HUES6 (cell line): ENCODE measurements at regions not wholly inside any gene's neighbourhood (a gene's known extent, or its start where the extent isn't known, plus 50 kb on each side); places are given as distances from the start of the nearest gene placed in this dataset.
"Not testable (repeated sequence)": the region's sequence is repeated elsewhere in the genome, so short reads cannot be mapped to it uniquely, and the experiment has no call there.

Source experiments
- H3K27ac ChIP-seq: 2 replicates; pipeline ENCODE4 v1.7.0; 2013; ENCODE audit warnings: low read depth, mild to moderate bottlenecking, low read length, inconsistent platforms
- H3K27me3 ChIP-seq: 2 replicates; pipeline ENCODE4 v1.6.1; 2013; ENCODE audit warnings: low read length; ENCODE audit not compliant: control insufficient read depth, insufficient read depth
- H3K36me3 ChIP-seq: 2 replicates; pipeline ENCODE4 v1.6.1; 2013; ENCODE audit warnings: low read length; ENCODE audit not compliant: control insufficient read depth, insufficient read depth
- H3K4me1 ChIP-seq: 2 replicates; pipeline ENCODE4 v1.6.1; 2013; ENCODE audit warnings: low read length; ENCODE audit not compliant: control insufficient read depth, insufficient read depth
- H3K4me3 ChIP-seq: 2 replicates; pipeline ENCODE4 v1.5.1; 2013; ENCODE audit warnings: low read depth, low read length
- H3K9ac ChIP-seq: one replicate; pipeline ENCODE4 v1.6.1; 2013; ENCODE audit warnings: mild to moderate bottlenecking, low read length
- H3K9me3 ChIP-seq: 2 replicates; pipeline ENCODE4 v1.6.1; 2013; ENCODE audit warnings: low read depth, low read length; ENCODE audit not compliant: control insufficient read depth, insufficient read depth

DNA sequence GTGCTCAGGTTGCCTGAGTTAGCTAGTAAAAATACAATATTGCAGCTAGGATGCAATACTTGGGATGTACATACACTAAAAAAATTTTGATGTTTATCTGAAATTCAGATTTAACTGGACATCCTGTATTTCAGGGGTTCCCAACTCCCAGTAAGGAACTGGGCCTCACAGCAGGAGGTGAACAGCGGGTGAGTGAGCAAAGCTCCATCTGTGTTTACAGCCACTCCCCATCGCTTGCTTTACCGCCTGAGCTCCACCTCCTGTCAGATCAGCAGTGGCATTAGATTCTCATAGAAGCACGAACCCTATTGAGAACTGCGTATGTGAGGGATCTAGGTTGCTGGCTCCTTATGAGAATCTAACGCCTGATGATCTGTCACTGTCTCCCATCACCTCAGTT is 285.1 kb upstream of the PROK2 start:
- Histone ChIP-seq H3K9me3 (peaks cover 22% of the 10 kb centered on the region), H3K27me3 (no peaks in the 10 kb centered on the region), H3K36me3 (no peaks in the 10 kb centered on the region), H3K27ac (no peak overlapping the region), H3K9ac (no peak overlapping the region), H3K4me1 (no peaks in the 10 kb centered on the region), H3K4me3 (no peak overlapping the region)

DNA sequence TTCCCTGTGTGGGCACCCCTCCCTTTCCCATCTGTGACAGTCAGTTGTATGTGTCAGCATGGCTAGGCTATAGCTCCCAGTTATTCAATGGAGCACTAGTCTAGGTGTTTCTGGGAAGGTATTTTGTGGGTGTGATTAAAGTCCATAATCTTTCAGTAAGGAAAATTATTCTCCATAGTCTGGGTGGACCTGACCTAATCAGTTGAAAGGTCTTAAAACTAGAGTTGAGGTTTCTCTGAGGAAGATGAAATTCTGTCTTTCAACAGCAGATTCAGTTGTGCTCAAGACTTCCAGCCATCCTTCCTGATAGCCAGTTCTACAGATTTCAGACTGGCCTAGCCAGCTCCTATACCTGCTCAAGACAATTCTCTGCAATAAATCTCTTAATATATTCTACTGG is 284.6 kb upstream of the PROK2 start:
- Histone ChIP-seq H3K27ac (no peak overlapping the region), H3K9ac (no peak overlapping the region), H3K9me3 (peaks cover 22% of the 10 kb centered on the region), H3K27me3 (no peaks in the 10 kb centered on the region), H3K4me3 (no peak overlapping the region), H3K36me3 (no peaks in the 10 kb centered on the region), H3K4me1 (no peaks in the 10 kb centered on the region)

DNA sequence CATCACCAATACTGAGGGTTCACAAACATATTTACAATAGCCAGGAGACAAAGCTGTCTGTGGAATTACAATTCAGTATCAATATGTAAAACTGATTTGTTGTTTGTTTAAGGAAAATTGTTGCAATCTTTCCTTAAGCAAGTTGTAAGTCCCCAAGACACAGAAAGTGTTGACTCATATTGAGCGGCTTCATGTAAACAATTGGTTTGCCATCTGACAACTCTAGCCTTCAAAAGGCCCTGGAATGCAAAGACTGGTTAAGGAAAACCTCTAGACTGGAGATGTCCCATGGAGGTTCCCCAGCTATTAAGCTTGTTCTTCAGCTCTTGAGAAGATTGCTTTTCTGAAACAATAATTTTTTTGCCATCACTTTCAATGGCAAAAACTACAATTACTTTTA is 283.7 kb upstream of the PROK2 start:
- H3K4me1 ChIP-seq = no peaks in the 10 kb centered on the region
- no peaks in the 10 kb centered on the region for H3K27me3 ChIP-seq
- H3K9me3 ChIP-seq = peaks cover 21% of the 10 kb centered on the region
- no peak overlapping the region for H3K27ac ChIP-seq
- no peak overlapping the region for H3K9ac ChIP-seq
- no peaks in the 10 kb centered on the region for H3K36me3 ChIP-seq
- no peak overlapping the region for H3K4me3 ChIP-seq

DNA sequence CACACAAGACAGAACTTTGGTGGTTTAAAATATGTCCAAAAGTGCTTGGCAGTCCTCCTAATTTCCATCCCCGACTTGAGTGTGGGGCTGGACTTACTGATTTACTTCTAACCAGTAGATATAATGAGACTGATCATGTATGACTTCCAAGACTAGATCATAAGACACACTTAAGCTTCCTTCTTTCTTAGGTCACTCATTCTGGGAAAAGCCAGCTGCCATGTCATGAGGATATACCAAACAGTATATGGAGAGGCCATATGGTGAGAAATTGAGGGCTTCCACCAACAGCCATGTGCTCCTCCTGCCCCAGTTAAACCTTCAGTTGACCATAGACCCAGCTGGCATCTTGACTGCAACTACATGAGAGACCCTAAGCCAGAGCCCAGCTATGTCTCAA is 282.8 kb upstream of the PROK2 start:
- H3K4me3 ChIP-seq = no peak overlapping the region
- no peaks in the 10 kb centered on the region for H3K36me3 ChIP-seq
- no peak overlapping the region for H3K9ac ChIP-seq
- peaks cover 20% of the 10 kb centered on the region for H3K9me3 ChIP-seq
- H3K27ac ChIP-seq = no peak overlapping the region
- no peaks in the 10 kb centered on the region for H3K4me1 ChIP-seq
- H3K27me3 ChIP-seq = no peaks in the 10 kb centered on the region

DNA sequence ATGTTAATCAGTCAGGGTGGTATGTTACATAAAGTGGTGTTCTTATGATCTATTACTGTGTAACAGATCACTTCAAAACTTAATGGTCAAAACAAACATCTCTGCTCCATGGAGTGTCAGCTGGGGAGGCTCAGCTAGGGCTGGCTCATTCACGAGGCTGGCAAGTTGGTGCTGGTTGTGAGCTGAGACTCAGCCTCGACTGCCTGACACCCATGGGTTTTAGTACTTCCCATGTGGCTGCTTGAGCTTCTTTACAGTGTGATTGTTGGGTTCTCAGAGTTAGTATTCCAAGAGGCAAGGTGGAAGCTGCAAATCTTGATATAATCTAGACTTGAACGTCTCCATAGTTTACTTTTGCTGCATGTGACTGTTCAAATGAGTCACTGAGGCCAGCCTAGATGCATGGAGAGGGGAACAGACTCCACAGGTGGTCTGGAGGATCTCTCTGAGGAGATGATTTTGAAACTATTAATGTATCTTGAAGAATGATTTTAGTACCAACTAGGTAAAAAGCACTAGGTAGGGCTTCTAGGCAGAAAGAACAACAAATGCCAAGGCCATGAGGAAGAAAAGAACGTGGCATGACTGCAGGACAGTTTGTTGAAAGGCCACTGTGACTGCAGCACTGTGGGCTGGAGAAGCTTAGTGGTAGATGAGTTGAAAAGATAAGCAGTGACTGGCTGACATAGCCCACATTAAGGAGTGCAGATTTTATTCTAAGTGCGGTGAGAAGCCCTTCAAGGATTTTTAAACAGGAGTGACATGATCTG is 281.1 kb upstream of the PROK2 start:
- Histone ChIP-seq H3K9ac (no peak overlapping the region), H3K36me3 (no peaks in the 10 kb centered on the region), H3K27me3 (no peaks in the 10 kb centered on the region), H3K9me3 (peaks cover 28% of the 10 kb centered on the region), H3K4me3 (no peak overlapping the region), H3K27ac (no peak overlapping the region), H3K4me1 (no peaks in the 10 kb centered on the region)

DNA sequence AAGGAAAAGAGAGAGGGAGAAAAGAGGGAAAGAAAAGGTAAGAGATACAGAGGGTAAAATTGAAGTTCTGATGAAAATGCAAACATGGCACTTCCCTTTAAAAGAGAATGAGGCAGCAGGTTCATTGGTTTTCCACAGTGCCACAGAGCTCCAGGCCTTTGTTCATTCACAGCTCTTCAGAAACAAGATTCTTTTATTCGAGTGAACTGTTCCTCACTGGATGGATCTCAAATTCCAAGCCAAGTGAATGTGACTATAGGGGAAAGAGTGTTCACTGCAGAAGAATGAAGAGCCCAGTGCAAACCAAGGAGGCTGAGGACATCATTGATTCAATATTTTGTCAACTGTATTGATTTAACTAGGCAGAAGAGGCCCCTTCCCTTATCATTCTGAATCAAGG is 280.3 kb upstream of the PROK2 start:
- Histone ChIP-seq H3K4me1 (no peaks in the 10 kb centered on the region), H3K9me3 (peaks cover 28% of the 10 kb centered on the region), H3K36me3 (no peaks in the 10 kb centered on the region), H3K27me3 (no peaks in the 10 kb centered on the region), H3K9ac (no peak overlapping the region), H3K4me3 (no peak overlapping the region), H3K27ac (no peak overlapping the region)

DNA sequence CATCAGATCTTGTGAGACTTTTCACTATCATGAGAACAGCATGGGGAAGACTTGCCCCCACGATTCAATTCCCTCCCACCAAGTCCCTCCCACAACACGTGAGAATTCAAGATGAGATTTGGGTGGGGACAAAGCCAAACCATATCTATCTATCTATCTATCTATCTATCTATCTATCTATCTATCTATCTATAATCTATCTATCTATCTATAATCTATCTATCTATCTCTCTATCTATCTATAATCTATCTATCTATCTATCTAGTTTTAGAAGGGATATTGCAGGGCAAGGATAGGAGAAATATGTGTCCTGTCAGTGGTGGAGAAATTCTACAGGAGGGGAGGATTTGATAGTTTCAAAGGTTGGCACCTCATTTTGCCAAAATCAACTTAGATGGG is 279.8 kb upstream of the PROK2 start:
- H3K36me3 ChIP-seq, H3K27ac ChIP-seq, H3K27me3 ChIP-seq, H3K9ac ChIP-seq, H3K4me1 ChIP-seq, H3K4me3 ChIP-seq: not testable (repeated sequence)
- peaks cover 28% of the 10 kb centered on the region for H3K9me3 ChIP-seq

DNA sequence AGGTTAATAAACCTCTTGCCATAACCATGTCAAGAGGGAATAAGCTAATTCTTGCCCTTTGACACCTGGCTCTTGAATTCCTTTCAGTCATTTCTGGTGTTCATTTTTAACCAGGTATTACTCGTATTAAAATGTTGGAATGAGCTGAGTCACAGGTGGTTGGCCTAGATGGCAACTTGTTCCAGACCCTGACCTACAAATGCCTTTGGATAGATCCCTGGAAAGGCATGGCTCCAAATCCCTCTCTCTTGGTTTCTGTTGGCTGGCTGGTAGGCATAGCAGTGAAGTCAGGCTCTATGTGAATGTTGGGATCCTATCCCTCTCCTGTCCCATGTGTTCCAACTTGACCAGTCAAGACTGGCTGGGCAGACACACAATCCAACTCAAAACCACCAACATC is 277.1 kb upstream of the PROK2 start:
- no peaks in the 10 kb centered on the region for H3K27me3 ChIP-seq
- H3K4me3 ChIP-seq = no peak overlapping the region
- H3K4me1 ChIP-seq = no peaks in the 10 kb centered on the region
- H3K27ac ChIP-seq = no peak overlapping the region
- H3K9me3 ChIP-seq = peaks cover 26% of the 10 kb centered on the region
- H3K36me3 ChIP-seq = no peaks in the 10 kb centered on the region
- H3K9ac ChIP-seq = no peak overlapping the region

DNA sequence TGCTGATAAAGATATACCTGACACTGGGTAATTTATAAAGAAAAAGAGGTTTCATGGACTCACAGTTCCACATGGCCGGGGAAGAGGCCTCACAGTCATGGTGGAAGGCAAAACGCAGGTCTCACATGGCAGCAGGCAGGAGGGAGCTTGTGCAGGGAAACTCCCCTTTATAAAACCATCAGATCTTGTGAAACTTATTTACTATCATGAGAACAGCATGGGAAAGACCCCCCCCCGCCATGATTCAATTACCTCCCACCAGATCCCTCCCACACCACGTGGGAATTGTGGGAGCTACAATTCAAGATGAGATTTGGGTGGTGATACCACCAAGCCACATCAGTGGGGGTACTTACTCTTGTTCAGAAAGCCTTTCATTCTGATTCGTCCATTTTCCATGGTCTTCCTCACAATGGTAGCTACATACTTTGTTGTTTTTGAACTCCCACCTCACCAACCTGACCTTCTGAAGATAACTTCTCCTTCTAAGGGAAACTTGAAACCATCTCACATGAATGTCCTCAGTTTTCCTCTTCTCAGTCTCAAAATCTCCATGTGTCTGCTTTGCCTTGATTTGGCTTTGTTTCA is 275.6 kb upstream of the PROK2 start:
- H3K9ac ChIP-seq = no peak overlapping the region
- no peaks in the 10 kb centered on the region for H3K36me3 ChIP-seq
- peaks cover 26% of the 10 kb centered on the region for H3K9me3 ChIP-seq
- H3K27ac ChIP-seq = no peak overlapping the region
- H3K4me3 ChIP-seq = no peak overlapping the region
- no peaks in the 10 kb centered on the region for H3K4me1 ChIP-seq
- H3K27me3 ChIP-seq = no peaks in the 10 kb centered on the region

DNA sequence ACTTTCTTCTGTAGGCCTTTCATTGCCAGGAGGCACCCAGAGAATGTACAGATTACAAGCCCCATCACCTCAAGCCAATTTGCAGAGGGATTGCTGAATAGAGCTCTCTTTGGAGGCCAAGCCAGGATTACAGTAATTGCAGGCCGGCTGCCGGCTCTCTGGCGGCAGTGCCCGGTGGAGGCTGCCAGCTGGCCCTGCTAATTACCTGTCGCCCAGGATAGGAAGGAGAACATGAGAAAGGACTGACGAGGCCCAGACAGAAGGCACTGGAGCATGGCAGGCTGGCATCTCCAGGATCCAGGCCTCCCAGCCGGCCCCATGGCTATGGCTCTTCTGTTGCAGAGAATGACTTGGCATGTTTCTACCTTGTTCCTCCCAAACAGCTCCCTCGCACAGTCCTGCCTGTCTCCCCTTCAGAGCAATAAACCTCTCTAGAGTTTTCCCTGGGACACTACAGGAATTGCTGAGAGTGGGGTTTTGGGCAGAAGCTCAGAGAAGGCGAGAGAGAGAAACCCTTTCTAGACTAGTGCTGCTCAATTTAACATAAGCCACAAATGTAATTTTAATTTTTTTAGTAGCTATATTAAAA is 273.6 kb upstream of the PROK2 start:
- Histone ChIP-seq H3K9ac (no peak overlapping the region), H3K27ac (no peak overlapping the region), H3K36me3 (no peaks in the 10 kb centered on the region)

DNA sequence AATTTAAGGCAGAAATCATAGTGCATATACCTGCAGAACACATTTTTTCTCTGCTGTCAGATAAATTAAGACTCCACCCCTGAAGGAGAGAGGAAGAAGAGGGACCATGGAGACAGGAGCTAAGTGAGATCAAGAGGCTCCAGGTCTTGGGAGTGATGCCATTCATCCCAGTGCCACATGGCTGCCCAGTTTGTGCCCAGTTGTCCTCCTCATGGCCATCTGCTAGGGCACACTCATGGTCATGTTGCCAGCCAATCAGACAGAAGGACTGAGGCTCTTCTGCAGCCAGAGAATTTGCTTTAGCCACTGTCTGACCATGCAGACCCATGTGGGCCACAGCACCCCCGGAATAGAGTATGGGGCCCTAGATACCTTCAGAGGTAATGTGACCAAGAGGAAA is 270.5 kb upstream of the PROK2 start:
- H3K36me3 ChIP-seq = no peaks in the 10 kb centered on the region
- H3K9ac ChIP-seq = no peak overlapping the region
- H3K4me3 ChIP-seq = no peak overlapping the region
- no peaks in the 10 kb centered on the region for H3K4me1 ChIP-seq
- no peaks in the 10 kb centered on the region for H3K27me3 ChIP-seq
- no peaks in the 10 kb centered on the region; the same call in 1 of the 2 replicates for H3K9me3 ChIP-seq
- no peak overlapping the region for H3K27ac ChIP-seq

More for the DNA sequence above, 273.6 kb upstream of the PROK2 start:
- Histone ChIP-seq H3K4me1 (no peaks in the 10 kb centered on the region), H3K27me3 (no peaks in the 10 kb centered on the region), H3K9me3 (peaks cover 16% of the 10 kb centered on the region), H3K4me3 (no peak overlapping the region)
